HG02798 (cell line): ENCODE measurements at regions not wholly inside any gene's neighbourhood (a gene's known extent, or its start where the extent isn't known, plus 50 kb on each side); places are given as distances from the start of the nearest gene placed in this dataset.

ENCODE experiments used
- ATAC-seq: cut with Tn5 transposase; IDR thresholded peaks from one replicate; pipeline ENCODE4 v1.9.1; 2021; ENCODE audit warnings: mild to moderate bottlenecking; ENCODE audit not compliant: unreplicated experiment, poor library complexity

- ATAC-seq = peak; percentile 82
These were observed 310.8 kb downstream of the GALR1 start for GRCh38 chr18:77560341-77560992.

DNA sequence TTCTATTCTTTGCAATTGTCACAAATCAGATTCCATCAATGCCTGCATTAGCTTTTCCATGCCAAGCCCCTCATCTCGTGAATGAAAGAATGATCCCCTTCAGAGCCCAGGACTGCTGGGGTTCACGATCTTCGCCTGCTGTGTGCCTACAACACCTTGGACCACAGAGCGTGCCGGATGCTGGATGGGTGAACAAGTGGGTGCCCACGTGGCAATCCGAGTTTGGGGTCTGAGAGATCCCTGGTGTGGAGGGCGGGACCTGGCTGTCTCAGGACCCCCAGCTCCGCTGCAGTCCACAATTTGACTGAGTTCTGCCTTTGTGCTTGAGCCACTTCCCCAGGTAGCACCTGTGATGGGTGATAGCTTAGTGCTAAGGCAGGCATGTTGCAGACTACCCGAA, 317.0 kb downstream of the GALR1 start:
- ATAC-seq = no peak

GRCh38 chr18:77567205-77567604, 317.6 kb downstream of the GALR1 start:
- ATAC-seq = no peak

DNA sequence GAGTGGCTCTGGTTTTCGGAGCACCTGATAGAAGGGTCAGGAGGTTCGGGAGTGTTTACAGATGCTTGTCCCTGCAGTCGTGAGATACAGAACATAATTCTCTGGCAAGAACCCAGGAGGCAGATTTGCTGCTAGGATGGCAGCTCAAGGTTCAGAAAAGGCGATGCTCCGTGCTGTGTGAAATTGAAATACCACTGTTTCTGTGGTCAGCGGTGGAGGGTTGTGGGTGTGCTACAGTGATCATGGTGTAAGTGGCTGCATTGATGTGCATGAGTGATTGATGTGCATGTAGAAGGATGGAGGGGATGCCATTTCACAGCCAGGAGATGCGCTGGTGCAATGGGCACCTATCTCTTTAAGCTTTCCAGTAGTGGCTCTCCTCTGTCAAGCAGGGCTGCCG, 322.1 kb downstream of the GALR1 start:
- ATAC-seq = no peak

DNA sequence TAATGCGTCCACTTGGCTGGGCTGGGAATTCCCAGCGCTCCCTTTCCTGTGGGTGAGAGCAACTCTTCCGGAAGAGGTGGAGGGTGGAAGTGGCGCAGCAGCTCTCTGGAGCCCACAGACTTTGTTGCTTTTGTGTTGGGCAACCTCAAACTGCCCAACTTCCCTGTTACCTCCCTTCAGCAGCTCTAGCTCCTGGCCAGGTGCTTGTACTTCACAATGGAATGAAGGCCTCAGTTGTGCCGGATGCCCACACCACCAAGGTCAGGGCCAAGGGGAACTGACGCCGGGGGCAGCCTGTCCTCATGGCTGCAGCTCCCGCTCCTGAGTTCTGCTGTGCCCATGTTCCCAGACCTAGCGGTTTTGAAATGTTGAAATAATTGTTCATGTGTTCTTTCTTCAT, 322.9 kb downstream of the GALR1 start:
- no peak for ATAC-seq

DNA sequence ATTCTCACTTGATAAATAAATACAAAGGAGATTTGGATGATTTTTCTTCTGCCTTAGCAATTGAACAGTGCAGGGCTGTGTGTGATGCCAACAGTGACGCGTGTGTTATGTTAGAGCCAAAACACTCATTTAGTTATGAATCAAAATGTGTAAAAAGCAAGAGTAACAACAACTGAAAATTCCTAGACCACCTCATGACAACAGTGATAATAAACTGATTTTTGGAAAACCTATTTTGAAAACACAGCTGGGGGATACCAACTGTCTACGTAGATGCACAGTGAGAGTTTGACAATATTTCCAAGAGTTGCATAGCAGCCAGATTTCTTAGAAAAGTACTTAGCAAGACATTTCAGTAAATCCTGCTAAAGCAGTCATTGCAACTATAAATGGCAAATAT, 323.9 kb downstream of the GALR1 start:
- ATAC-seq = no peak

DNA sequence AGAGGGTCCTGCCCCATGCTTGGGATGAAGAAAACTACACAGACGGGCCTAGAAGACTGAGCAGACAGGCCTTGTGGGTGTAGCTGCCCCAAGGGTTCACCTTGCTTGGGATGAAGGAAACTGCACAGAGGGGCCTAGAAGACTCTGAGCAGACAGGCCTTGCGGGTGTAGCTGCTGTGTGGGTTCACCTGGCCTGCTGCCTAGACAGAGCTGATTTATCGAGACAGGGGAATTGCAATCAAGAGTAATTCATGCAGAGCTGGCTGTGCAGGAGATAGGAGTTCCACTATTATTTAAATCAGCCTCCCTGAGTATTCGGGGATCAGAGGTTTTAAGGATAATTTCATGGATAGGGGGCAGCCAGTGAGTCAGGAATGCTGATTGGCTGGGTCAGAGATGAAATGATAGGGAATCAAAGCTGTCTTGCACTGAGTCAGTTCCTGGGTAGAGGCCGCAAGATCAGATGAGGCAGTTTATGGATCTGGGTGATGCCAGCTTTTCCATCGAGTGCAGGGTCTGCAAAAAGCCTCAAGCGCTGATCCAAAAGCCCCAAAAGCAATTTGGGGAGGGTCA, 341.4 kb downstream of the GALR1 start:
- ATAC-seq = no peak

DNA sequence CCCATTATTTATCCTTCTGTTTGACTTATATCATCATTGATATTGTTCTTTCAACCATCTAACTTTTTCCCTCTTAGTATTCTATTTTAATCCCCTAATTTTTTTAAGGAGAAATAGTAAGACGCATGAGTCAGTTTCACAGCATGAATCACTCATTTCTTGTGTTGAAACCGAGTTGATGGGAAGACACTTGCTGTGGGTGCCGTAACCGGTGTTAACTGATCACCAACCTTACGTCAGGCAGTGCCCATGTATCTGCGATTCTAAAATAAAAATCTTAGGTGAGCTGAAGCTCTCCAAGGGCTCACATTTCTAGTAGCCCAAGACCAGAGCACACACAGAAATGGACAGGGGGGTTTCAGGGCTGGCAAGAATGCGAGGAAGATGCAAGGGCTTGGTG, 348.1 kb downstream of the GALR1 start:
- no peak for ATAC-seq

DNA sequence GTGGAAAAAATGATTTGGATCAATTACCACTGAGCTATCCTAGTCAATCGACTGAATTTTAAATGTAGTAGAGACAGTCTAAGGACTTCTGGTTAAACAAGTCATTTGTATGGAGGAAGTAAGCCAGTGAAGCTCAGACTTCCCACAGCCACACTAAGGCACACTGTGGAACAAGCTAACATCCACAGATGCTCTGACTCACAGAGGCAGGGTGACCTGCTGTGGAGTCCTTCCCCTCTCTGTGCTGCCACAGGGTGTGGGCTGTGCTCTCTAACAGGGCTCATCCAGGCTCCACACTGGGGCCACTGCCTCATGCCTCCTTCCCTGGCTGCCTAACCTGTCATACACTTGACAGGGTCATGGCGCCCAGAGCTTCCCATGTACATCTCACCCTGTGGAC, 351.0 kb downstream of the GALR1 start:
- no peak for ATAC-seq

- no peak for ATAC-seq
These were observed 351.9 kb downstream of the GALR1 start for GRCh38 chr18:77601567-77601966.

- no peak for ATAC-seq
These were observed 357.4 kb downstream of the GALR1 start for GRCh38 chr18:77607087-77607486.

DNA sequence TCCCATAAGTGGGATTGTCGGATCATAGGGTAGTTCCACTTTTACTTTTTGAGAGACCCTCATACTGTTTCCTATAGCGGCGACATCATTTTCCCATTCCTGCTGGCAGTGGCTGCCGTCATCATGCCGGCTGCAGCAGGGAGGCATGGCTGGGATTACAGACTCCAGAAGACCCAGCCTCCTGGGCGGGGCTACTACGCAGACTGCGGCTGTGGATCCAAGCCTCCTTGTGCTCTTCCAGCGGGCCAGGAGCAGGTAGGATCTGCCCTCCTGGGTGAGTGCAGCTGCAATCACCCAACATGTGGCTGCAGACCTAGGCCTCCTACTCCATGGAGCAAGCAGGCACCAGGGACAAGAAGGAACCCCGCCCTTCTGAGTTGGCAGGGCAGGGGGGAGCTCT, 359.2 kb downstream of the GALR1 start:
- ATAC-seq = no peak

GRCh38 chr18:77617694-77618093, 368.0 kb downstream of the GALR1 start:
- ATAC-seq = no peak

DNA sequence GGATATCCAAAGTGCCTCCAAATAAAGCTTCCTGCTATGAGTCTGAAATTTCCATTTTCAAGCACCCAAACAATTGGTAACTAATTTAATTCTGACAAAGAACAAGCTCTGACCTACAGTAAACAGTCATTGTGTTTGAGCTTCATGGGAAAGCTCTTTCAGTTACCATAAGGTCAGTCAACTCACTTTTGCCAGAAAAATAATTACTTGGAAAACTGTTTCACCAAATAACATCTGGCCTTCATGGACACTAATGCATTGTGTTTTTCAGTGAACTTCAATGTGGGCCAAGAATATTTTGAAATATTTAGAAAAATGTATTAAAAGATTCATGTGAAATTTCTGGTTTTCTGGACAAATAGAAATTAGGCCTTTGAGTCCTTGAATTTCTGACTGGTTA, 369.9 kb downstream of the GALR1 start:
- no peak for ATAC-seq

DNA sequence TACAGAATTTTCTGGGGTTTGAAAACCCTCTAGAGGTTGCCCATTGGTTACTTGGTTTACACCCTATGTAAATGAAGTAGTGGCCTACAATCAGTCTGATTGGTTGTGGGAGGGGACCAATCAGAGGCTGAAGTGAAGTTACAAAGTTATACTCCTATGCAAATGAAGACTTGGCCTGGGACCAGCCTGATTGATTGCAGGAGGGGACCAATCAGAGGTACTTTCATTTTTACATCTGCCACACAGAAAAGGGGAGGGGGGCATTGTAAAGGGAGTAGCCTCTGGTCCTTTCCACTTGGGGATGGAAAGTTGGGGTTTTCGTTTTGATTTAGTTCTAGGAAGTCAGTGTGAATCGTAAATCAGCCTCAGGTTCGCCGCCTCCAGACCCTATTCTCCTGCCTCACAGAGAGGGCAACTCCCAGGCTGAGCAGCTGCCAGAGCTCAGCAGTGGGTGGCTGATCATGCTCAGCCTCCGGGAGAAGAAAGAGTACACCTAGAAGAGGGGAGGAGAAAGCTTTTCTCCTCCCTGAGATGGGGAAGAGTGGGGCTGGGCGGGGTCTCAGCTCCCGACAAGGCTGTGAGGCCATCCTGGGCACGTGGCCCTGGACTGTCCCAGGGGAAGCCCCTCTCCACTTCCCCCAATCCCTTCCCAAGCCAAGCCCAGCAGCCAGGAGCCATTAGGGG, 372.5 kb downstream of the GALR1 start:
- ATAC-seq = no peak

DNA sequence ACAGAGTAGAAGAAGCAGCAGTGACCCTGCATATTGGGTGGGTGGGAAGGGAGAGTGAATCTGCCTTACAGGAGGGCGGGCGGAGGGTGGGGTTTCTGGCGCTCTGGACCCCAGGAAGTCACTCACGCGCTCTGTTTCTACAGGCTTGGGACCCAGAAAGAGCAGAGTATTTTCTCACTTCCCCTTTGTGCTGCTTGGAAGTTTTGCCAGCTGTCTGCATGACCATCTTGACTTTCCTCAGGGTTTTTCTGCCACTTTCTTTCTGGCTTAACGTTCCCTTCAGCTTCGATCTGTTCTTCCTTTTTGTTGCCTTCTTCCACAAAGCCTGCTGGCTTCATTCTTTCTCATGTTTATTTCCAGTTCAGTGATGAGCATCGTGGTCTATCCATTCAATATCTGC, 383.1 kb downstream of the GALR1 start:
- ATAC-seq = peak; percentile 65

DNA sequence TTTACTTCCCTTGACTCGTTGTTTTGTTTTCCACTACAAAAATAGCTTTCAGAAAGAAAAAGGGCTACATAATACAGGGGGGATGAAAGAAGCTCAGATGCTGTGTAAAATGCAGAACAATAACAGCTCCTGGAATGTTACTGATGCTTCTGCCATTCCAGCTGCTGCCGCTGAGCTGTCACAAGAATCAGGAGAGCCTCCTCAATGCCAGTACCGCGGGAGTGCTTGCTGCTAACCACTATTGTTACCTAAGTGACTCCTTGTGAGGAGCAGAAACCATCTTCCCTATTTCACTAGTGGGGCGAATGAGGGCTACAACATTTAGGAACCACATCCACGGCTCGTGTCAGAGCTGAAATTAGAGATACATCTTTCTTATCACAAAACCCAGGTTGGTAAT, 384.8 kb downstream of the GALR1 start:
- ATAC-seq = no peak

- ATAC-seq = no peak
These were observed 385.8 kb downstream of the GALR1 start for GRCh38 chr18:77635451-77635850.

- no peak for ATAC-seq
These were observed 386.2 kb downstream of the GALR1 start for GRCh38 chr18:77635858-77636257.

DNA sequence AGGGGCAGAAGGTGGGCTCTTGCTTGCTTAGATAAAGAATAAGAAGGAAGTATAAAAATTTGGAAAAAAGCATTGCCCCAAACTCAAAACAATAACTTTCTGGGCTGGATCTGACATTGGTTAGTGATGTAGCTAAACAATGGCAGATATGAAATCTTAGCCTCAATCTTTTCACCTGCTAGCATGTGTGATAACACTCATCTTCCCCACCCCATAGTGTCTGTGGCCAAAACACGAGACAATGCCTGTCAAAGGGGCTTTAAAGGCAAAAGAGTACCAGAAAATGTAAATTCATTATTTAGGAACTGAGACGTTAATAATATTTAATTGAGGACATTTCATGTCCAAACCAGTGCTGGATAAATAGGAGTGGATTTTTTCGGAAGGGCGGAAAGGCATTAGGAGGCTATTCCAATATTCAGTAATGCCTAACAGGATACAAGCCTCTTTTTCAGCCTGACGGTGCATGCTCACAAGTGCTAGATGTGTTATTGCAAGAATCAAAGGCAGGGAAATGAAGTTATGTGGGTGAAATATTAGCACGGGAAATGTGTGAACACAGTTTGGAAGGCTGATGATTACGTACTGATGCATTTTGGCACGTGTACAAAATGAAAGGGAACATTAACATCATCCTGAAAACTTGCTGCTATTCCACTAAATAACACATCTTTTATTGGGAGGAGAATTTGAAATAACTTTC, 395.7 kb downstream of the GALR1 start:
- no peak for ATAC-seq

DNA sequence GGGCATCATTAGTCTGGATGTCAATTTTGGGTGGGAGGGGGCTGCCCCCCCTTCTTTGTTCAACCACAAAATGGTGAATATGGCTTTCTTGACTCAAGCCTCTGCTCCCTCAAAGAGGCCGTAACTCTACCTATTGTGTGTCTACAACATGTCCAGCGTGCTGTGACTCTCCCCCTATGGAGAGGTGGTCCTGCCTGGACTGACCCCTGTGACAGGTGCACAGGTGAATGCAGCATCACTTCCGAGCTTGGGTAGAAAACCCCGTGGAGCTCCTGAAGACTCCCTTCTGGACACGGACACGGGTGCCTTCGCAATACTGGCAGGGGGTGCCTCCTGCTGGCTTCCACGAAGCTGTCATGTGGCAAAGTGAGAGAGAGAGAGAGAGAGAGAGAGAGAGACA, 397.8 kb downstream of the GALR1 start:
- no peak for ATAC-seq
